Loucy (cell line): ENCODE measurements at regions not wholly inside any gene's neighbourhood (a gene's known extent, or its start where the extent isn't known, plus 50 kb on each side); places are given as distances from the start of the nearest gene placed in this dataset.

Experiments
- H2AFZ ChIP-seq: fragments of 200-600 bp; sonication (generic); 2 replicates; pipeline ENCODE4 v1.6.0; 2016; ENCODE audit warnings: antibody characterized with exemption, mild to moderate bottlenecking, low read length, moderate library complexity
- H3F3A ChIP-seq: fragments of 200-600 bp; 2 replicates; pipeline ENCODE4 v1.6.0; 2016; ENCODE audit warnings: antibody characterized with exemption, low read depth, mild to moderate bottlenecking
- H3K27me3 ChIP-seq: fragments of 200-600 bp; sonication (generic); 2 replicates; pipeline ENCODE4 v1.6.1; 2014; ENCODE audit warnings: low read length, mild to moderate bottlenecking; ENCODE audit not compliant: insufficient read depth, poor library complexity, severe bottlenecking
- H3K36me3 ChIP-seq: fragments of 200-600 bp; sonication (generic); 2 replicates; pipeline ENCODE4 v1.6.1; 2016; ENCODE audit warnings: low read length; ENCODE audit not compliant: insufficient read depth
- H3K4me1 ChIP-seq: fragments of 200-600 bp; sonication (generic); 2 replicates; pipeline ENCODE4 v1.5.1; 2014; ENCODE audit warnings: low read length, mild to moderate bottlenecking; ENCODE audit not compliant: insufficient read depth, poor library complexity, severe bottlenecking
- H3K4me2 ChIP-seq: fragments of 200-600 bp; sonication (generic); 2 replicates; pipeline ENCODE4 v1.6.0; 2014; ENCODE audit warnings: antibody characterized with exemption, low read length, low read depth, mild to moderate bottlenecking; ENCODE audit not compliant: poor library complexity, severe bottlenecking
- H3K4me3 ChIP-seq: fragments of 200-600 bp; sonication (generic); 2 replicates; pipeline ENCODE4 v1.5.1; 2014; ENCODE audit warnings: low read length, mild to moderate bottlenecking, mixed read lengths; ENCODE audit not compliant: poor library complexity, severe bottlenecking
- H3K79me2 ChIP-seq: fragments of 200-600 bp; sonication (generic); 2 replicates; pipeline ENCODE4 v1.6.1; 2014; ENCODE audit warnings: low read length; ENCODE audit not compliant: insufficient read depth
- H3K9ac ChIP-seq: fragments of 200-600 bp; sonication (generic); 2 replicates; pipeline ENCODE4 v1.6.0; 2014; ENCODE audit warnings: mild to moderate bottlenecking, low read depth, low read length, moderate library complexity; ENCODE audit not compliant: poor library complexity, severe bottlenecking
- H3K9me2 ChIP-seq: fragments of 200-600 bp; sonication (generic); replicated peaks from 2 replicates; pipeline ENCODE4 v1.6.1; 2016; ENCODE audit warnings: low read depth, low read length, mixed read lengths
- H3K9me3 ChIP-seq: fragments of 200-600 bp; sonication (generic); 2 replicates; pipeline ENCODE4 v1.6.1; 2014; ENCODE audit warnings: mild to moderate bottlenecking, antibody characterized with exemption, low read length, low read depth; ENCODE audit not compliant: insufficient read depth
- H4K20me1 ChIP-seq: fragments of 200-600 bp; sonication (generic); 2 replicates; pipeline ENCODE4 v1.6.0; 2014; ENCODE audit warnings: antibody characterized with exemption, low read length, mild to moderate bottlenecking; ENCODE audit not compliant: insufficient read depth, poor library complexity, severe bottlenecking
- CTCF ChIP-seq: fragments of 200-600 bp; sonication (generic); conservative IDR thresholded peaks from 2 replicates; pipeline ENCODE4 v1.5.1; 2014; ENCODE audit warnings: mild to moderate bottlenecking, antibody characterized with exemption, low read length
- EZH2phosphoT487 ChIP-seq: fragments of 200-600 bp; IDR thresholded peaks from 2 replicates; pipeline ENCODE4 v1.6.1; 2018; ENCODE audit warnings: antibody characterized with exemption, mild to moderate bottlenecking, moderate library complexity, borderline replicate concordance

DNA sequence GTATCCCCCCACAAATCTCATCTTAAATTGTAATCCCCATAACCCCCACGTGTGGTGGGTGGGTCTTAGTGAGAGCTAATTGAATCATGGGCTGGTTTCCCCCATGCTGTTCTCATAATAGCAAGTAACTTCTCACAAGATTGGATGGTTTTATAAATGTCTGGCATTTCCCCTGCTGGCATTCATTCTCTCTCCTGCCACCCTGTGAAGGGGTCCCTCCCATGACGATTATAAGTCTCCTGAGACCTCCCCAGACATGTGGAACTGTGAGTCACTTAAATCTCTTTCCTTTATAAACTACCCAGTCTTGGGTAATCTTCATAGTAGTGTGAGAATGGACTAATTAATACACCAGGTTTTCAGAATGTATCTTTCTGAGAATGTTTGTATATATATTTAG, 1159.4 kb downstream of the FAM181B start:
- Histone ChIP-seq H3K79me2 (no peaks in the 10 kb centered on the region), H2AFZ (no peak overlapping the region), H3K4me1 (no peaks in the 10 kb centered on the region), H3K4me3 (no peak overlapping the region), H3K9me3 (no peaks in the 10 kb centered on the region), H3K36me3 (no peaks in the 10 kb centered on the region), H3K27me3 (no peaks in the 10 kb centered on the region), H3K4me2 (no peak overlapping the region), H3F3A (no peaks in the 10 kb centered on the region), H3K9ac (no peak overlapping the region), H4K20me1 (no peaks in the 10 kb centered on the region), H3K9me2 (no peaks in the 10 kb centered on the region)
- no peak for TF ChIP-seq EZH2phosphoT487
- TF ChIP-seq CTCF, result no peak

- Histone ChIP-seq H3K27me3 (no peaks in the 10 kb centered on the region), H3F3A (no peaks in the 10 kb centered on the region), H3K79me2 (no peaks in the 10 kb centered on the region), H3K4me1 (no peaks in the 10 kb centered on the region), H3K4me3 (no peak overlapping the region), H2AFZ (no peak overlapping the region), H3K36me3 (no peaks in the 10 kb centered on the region), H4K20me1 (no peaks in the 10 kb centered on the region), H3K9ac (no peak overlapping the region), H3K4me2 (no peak overlapping the region), H3K9me2 (no peaks in the 10 kb centered on the region), H3K9me3 (no peaks in the 10 kb centered on the region)
- no peak for TF ChIP-seq CTCF
- TF ChIP-seq EZH2phosphoT487, result no peak
Observed at GRCh38 chr11:81573367-81573766, 1160.3 kb downstream of the FAM181B start.

- H3K9me2 ChIP-seq, result no peaks in the 10 kb centered on the region
- no peaks in the 10 kb centered on the region for H3F3A ChIP-seq
- no peak overlapping the region for H3K4me3 ChIP-seq
- TF ChIP-seq EZH2phosphoT487 (no peak), CTCF (no peak)
- H3K9me3 ChIP-seq, result no peaks in the 10 kb centered on the region
- H3K27me3 ChIP-seq, result no peaks in the 10 kb centered on the region
- H3K79me2 ChIP-seq, result no peaks in the 10 kb centered on the region
- no peak overlapping the region for H2AFZ ChIP-seq
- H4K20me1 ChIP-seq, result no peaks in the 10 kb centered on the region
- H3K9ac ChIP-seq, result no peak overlapping the region
- no peak overlapping the region for H3K4me2 ChIP-seq
- H3K4me1 ChIP-seq, result no peaks in the 10 kb centered on the region
- H3K36me3 ChIP-seq, result no peaks in the 10 kb centered on the region
Observed at GRCh38 chr11:81570669-81571068, 1163.0 kb downstream of the FAM181B start.
